ENCODE measurements at regions not wholly inside any gene's neighbourhood (a gene's known extent, or its start where the extent isn't known, plus 50 kb on each side); places are given as distances from the start of the nearest gene placed in this dataset.
A peak's percentile ranks its signal among the peaks of the same experiment; 100 is the strongest.

- FAIRE-seq: peak; percentile 80
- POLR2A ChIA-PET: no interaction called here
- CTCF ChIA-PET: interaction anchor here (1.0 to 2.7 kb wide), 3 partner anchors 21 to 190 kb away, joined by 3 to 9 read pairs (median 3); partner anchors contain the start of gene EFNB1
- Histone ChIP-seq H3K4me2 (ENCODE audit: insufficient read depth, low read length) (no peak overlapping the region), H3K36me3 (ENCODE audit: control insufficient read depth in 2 of 2, extremely low read depth in 1 of 2, insufficient read depth in 2 of 2, low read length in 2 of 2) (no peaks in the 10 kb centered on the region), H4K20me1 (replicated peaks; ENCODE audit: control insufficient read depth, extremely low read depth, insufficient read depth, low read length) (no peaks in the 10 kb centered on the region), H3K27ac (ENCODE audit: insufficient read depth, low read depth, low read length) (no peak overlapping the region), H3K9ac (replicated peaks; ENCODE audit: extremely low read depth, insufficient read depth, low read length) (no peak overlapping the region), H2AFZ (ENCODE audit: low read depth, low read length) (no peak overlapping the region), H3K9me1 (replicated peaks; ENCODE audit: control insufficient read depth, extremely low read depth, insufficient read depth, low read length) (no peaks in the 10 kb centered on the region), H3K4me1 (ENCODE audit: control insufficient read depth, extremely low read depth, insufficient read depth, low read length) (peaks cover 15% of the 10 kb centered on the region), H3K9me3 (replicated peaks; ENCODE audit: control insufficient read depth, insufficient read depth, low read length) (no peaks in the 10 kb centered on the region), H3K4me3 (replicated peaks in 1 of 3; ENCODE audit: insufficient read depth in 1 of 3, low read depth in 1 of 3, low read length in 3 of 3) (no peak overlapping the region), H3K79me2 (ENCODE audit: control insufficient read depth, insufficient read depth, low read length) (no peaks in the 10 kb centered on the region), H3K27me3 (ENCODE audit: control insufficient read depth in 2 of 2, insufficient read depth in 2 of 2, low read length in 2 of 2) (no peaks in the 10 kb centered on the region)
- no TSS peak for BruUV-seq (replicated peaks)
- DNase-seq (ENCODE audit: low read depth, low spot score): peak; percentile 68
- no peak for TF ChIP-seq JUN (IDR thresholded peaks at IDR 0.05; ENCODE audit: borderline replicate concordance, insufficient read depth, insufficient read length, low read depth)
- no peak for TF ChIP-seq FOS (IDR thresholded peaks at IDR 0.05; ENCODE audit: borderline replicate concordance, insufficient read depth, low read length)
- no peak for TF ChIP-seq MAX (IDR thresholded peaks at IDR 0.05; ENCODE audit: insufficient read depth, insufficient read length)
- no peak for TF ChIP-seq EZH2 (IDR thresholded peaks at IDR 0.05; ENCODE audit: borderline replicate concordance, low read depth, low read length, severe bottlenecking)
- TF ChIP-seq POLR2A (IDR thresholded peaks at IDR 0.05; ENCODE audit: low read depth, low read length): no peak
- TF ChIP-seq MYC (IDR thresholded peaks at IDR 0.05; ENCODE audit: low read depth, low read length): no peak
- peak; percentile 32 for TF ChIP-seq POLR2AphosphoS5 (IDR thresholded peaks at IDR 0.05; ENCODE audit: insufficient read depth, low read depth, low read length)
- no peak for TF ChIP-seq CTCF (IDR thresholded peaks at IDR 0.05; ENCODE audit: extremely low read depth in 1 of 2, insufficient read depth in 1 of 2, low read depth in 1 of 2, low read length in 2 of 2)
- TF ChIP-seq GATA2 (IDR thresholded peaks at IDR 0.05; ENCODE audit: insufficient read depth, insufficient read length, low read depth, low read length): peak; percentile 38
- intact Hi-C loops (cut with micrococcal nuclease): no loop called here
- dilution Hi-C loops (cut with MboI; ENCODE audit: extremely low pct_ligation_motif_present, low sequenced_read_pairs): no loop called here
These were observed 146.7 kb downstream of the PJA1 start for GRCh38 chrX:69018416-69019072.

Measured in endothelial cell of umbilical vein (primary cell).